HUDEP-2 (cell line): ENCODE measurements at regions not wholly inside any gene's neighbourhood (a gene's known extent, or its start where the extent isn't known, plus 50 kb on each side); places are given as distances from the start of the nearest gene placed in this dataset.

ENCODE experiments used
- DNase-seq, 76 experiments: peaks; one replicate each; lab custom pipeline; 2025; ENCODE audit not compliant: unreplicated experiment in 76 of 76; lab: John Stamatoyannopoulos, UW

DNA sequence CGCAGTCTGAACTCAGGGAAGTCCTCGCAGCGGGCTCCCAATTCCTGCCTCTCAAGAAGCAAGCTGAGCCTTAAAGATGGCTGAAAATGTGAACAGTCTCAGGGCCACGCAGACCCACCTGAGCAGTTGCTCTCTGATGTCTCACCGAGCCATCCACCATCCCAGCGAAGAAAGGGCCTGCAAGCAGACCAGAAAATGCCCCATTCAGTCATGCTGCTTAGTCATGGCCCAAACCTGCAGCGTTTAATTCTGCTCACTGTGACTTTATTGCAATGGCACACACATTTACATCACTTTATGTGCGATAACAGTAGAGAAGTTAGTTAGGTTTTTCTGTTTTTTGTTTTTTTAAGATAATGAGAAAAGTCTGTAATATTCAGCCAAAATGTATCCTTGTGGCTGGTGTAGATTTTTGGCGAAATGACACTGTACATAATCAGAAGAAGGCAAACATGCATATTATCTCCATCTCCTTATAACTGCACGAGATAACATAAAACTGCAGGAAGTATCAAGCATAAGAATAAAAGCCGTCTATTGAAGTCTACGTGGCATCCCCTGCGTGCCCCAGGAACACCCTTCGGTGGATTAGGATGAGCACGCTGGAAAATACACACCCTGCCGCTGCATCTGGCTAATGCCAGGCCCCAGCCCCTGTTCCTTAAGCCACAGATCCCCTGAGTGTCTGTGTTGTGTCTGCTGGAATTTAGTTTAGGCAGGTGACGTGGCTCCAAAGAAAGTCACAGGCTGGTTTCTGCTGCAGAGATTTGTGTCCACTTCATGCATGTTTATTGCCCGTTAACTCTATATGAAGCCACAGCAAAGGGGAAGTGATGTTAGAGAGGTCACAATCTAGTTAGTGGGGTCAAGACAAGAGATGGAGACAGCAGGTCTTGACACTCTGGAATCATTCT is 119.8 kb upstream of the IRF2BP2 start:
- peak in 25 of 76 experiments; percentile 5 to 67 (median 32) for DNase-seq

DNA sequence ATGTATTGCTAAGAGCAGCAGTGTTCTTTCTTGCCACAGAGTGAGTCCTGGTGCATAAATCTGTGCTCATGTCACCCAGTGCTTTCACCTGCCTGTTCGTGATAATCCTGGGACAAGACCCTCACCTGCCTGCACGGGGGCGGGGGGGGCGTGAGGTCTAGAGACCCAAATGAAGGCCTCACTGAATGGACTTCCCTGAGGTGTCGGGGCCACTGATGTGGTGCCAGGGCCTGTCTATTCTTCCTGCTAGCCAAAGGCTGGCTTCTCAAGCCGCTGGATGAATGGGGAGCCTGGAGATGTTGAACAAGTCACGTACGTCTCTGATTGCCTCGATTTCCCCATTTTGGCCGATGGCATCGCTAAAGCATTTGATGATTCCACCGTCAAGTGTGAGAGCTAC is 118.8 kb upstream of the IRF2BP2 start:
- DNase-seq = no peak

- no peak for DNase-seq
Observed at GRCh38 chr1:234727018-234727940, 117.3 kb upstream of the IRF2BP2 start.

DNA sequence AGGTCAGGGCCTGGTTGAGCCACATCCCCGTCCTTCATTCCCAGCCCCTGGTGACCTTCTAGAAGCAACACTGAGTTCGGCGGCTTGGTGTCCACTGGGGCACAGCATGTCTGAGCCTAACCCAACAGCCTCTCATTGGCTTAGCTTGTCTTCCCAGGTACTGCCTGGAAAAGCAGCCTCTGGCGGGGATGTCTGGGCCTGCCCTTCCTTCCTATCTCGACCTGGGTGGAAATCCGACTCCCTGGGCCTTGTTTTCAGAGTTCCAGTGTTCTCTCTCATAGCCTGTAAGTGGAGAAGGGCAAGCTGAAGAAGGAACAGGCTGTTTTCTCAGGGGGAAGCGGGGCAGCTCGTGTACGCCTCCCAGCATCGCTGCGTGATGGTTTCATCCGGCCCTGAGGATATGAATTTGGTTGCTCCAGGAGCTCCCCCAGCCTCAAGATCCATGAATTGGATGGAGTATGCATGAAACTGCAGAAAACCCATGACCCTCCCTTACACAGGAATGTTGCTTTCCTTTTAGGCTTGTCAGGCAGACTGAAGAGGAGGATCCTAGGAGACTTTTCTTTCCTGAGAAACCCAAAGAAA is 116.5 kb upstream of the IRF2BP2 start:
- DNase-seq = no peak

GRCh38 chr1:234725177-234726132 is 115.5 kb upstream of the IRF2BP2 start:
- peak in 15 of 76 experiments; percentile 9 to 61 (median 25) for DNase-seq

DNA sequence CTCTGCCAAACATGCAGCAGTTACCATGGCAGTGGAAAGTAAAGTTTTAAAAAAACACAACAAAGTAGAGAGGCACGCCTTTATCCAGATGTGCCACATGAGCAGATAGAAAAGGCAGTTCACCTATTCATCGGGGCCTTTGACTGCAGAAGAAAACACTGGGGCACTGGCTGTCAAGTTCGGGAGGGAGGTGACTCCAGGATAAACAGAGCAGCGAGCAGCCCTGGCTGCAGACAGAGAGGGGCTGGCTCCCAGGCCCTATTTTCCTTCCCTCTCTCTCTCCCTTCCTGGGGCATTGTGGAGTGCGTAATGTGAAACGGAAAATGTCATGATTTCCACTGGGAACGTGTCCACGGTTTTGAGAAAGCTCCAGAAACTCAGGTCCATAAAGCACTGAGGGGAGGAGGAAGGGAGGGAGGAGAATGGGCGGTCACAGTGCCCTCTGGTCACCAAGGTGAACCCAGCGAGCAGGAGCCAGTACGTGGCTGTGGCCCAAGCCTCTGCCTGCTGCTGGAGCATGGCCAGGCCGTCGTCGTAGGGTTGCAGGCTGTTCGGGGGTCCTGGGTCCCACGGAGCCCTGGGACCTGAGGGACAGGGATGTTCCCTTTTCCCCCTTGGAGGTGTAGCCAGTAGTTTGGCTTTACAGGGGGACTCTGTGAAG is 114.7 kb upstream of the IRF2BP2 start:
- DNase-seq = peak in 42 of 76 experiments; percentile 23 to 87 (median 50)

DNA sequence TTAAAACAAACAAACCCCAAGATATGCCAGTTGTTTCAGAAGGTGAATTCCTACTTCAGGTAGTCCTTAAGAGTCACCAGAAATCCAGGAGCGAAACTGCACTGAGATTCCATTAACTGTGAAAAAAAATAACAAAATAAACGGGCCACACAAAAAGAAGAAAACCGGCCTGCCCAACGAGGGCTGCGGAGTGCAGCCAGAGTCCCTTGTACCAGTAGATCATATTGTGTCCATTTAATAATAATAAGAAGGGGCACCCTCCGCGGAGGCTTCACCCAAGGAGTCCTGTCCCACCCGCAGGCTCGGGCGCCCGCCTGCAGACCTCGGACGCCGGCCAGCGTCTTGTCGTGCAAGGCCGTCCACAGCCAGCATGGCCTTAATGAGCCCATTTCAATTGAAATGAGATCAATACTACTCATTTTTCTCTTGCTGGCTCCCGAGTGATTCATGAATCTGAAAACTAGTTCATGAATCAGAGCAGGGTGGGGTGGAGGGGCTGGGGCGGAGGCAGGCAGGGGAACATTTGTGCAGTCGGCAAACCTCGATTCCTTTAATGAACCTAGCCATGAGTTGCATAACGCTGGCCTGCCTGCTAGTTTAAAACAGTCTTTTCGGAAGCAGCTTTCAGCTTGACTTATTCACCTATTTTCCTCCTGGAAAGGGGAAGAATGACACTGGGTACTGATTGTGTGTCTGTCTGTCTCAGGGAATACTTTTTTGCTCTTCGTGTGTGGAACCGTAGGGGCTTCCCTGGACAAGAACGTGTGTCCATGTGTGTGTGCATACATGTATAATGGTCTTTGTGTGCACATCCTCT is 113.1 kb upstream of the IRF2BP2 start:
- peak in 10 of 76 experiments; percentile 9 to 70 (median 26) for DNase-seq

DNA sequence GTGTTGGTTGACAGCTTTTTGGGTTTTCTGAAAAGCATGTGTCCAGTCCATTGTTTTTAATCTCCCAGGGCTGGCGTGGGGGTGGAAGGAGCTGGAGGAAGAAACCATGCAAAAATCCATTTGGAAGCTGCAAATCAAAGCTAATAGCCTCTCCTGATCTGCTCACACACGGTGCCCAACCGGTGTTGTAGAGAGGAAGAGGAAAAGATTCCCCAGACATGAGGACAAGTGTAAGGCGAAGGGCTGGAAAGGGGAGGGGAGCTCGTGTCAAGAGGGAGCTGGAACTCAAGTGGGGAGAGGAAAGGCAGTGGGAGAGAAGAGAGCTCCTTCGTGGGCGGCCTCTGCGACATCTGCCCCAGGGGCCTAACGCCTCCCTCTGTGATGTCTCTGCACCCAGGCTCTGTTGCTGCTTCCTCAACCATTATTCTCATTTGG is 112.3 kb upstream of the IRF2BP2 start:
- no peak for DNase-seq

- peak in 7 of 76 experiments; percentile 5 to 44 (median 20) for DNase-seq
Observed at GRCh38 chr1:234721476-234722269, 111.7 kb upstream of the IRF2BP2 start.

DNA sequence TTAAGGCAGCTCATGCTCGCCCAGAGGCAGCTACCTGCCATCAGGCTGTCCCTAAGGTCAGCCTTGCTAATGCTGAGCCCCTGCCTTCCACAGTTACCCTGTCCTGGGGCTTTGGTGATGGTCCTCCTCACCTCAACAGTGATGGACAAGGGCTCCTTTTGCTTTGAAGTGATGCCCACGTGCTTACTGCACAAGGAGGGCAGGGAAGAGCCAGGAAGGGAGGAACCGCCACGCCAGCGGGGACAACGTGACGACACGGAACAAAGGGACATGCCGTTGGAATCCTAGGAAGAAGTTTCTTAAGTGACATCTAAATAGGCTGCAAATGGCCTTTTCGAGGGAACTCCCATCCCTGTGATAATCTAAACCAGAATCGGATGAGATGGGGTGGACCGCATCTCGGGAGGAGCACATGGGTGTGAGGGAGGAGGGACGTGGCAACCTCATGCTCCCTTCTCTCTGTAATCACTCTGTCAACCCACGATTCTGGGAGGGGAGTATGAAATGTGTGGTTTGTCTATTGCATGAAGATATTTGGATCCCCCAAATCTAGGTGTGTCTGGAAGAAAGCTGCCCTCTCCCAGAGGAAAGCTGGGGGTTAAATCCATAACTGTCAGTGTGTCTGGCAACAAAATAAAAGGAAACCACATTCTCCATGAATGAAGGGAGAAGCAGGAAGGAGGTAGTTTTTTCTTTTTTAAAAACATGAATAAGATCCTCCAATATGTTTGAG is 110.9 kb upstream of the IRF2BP2 start:
- DNase-seq = no peak

DNA sequence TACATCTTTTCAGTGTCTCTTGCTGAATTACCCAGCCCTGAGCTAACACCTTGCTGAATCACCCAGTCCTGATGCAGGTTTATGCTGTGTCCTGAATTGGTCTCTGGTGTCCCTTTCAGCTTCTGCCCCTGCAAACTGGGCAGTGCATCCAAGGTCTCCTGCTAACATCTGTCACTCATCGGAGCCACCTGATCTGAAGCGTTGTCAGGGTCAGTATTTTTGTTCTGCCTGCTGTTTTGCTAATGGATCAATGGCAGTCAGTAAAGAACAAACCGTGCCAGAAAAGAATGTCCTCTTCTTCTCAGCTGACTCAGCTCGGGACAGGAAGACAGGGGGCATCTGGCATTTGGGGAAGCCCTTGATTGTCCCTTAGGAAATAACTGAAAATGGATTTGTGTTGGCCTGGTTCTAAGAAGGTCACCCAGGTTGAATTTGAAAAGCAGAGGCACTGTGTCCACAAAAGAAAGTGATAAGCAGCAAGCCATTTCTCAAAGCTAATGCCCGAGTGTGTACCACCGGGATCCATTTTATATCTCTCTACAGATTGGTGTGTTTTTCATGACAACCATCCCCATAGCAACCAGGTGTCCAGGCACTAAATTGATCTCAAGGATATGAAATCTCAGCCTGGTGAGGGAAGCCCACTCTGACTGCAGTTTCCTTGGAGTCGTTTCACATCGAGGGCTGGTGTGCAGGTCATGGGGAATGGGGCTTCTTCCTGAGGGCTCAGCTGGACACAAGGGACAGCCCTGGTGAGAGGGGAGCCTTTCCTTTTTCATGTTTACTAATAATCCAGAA is 109.7 kb upstream of the IRF2BP2 start:
- no peak for DNase-seq

- DNase-seq = no peak
Observed at GRCh38 chr1:234718496-234719453, 108.8 kb upstream of the IRF2BP2 start.

DNA sequence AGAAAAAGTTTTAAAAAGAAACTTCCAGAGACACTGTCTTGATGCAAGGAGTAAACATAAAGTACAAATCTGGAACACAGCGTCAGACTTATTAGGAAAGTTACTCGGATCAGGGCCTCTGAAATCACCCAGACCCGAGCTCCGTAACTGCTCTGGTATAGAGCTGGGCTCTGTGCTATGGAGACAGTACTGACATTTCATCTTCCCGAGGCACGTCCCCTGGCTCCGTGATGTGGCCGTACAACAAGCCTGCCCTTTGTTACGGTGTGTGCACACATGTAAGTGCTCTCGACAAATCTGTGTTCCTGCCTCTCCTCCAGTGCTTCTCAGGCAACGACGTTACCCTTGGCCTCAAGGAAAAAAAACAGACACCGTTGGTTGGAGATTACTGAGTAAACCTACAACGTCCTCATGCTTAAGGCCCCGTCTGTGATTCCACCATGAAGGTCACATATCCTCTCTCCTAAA is 107.0 kb upstream of the IRF2BP2 start:
- no peak for DNase-seq

- DNase-seq = no peak
Observed at GRCh38 chr1:234715252-234716014, 105.5 kb upstream of the IRF2BP2 start.
